GM10266 (cell line): ENCODE measurements at regions not wholly inside any gene's neighbourhood (a gene's known extent, or its start where the extent isn't known, plus 50 kb on each side); places are given as distances from the start of the nearest gene placed in this dataset.

Experiments
- DNase-seq: peaks from one replicate; pipeline ENCODE4 v3.0.0; 2012; ENCODE audit errors: extremely low spot score
- CTCF ChIP-seq: IDR thresholded peaks from 2 replicates; pipeline ENCODE4 v1.5.1; 2012; ENCODE audit warnings: mild to moderate bottlenecking, low read depth; ENCODE audit not compliant: control insufficient read depth, insufficient read depth; ENCODE audit errors: missing control alignments

GRCh38 chr6:33945931-33946330 lies 142.1 kb upstream of the MLN start:
- DNase-seq: no peak
- TF ChIP-seq CTCF: no peak

DNA sequence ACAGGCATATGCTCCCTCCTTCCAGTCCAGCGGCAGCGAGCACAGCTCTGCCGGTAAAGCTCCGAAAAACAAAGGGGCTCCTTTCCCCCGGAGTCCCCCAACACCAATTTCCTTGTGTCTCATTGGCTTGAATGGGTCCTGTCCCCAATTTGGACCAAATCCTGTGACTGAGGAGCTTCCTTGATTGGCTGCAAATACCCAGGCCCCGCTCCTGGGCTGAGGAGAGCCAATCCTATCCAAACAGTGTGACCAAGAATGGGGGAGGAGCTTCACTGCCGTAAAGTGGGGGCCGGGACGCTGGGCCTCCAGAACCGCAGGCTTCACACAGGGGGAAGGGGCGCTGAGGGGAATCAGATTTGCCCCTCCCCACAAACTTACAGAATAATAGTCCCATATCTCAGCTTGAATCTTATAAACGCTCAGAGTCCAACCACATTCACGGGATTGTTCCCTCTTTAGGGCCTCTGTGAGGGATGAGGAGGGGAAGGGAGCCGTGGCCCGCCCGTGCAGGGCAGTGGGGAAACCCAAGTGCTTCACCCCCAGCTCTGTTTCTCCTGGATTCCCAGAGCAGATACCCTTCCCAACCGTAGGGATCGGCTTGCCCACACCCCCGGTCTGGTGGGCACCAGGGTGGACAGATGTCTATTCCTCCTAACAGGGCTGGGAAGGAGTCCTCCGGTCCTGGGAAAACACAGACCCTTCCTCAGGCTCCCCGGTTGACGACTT lies 141.0 kb upstream of the MLN start:
- no peak for DNase-seq
- TF ChIP-seq CTCF: no peak

GRCh38 chr6:33936886-33937285 lies 133.1 kb upstream of the MLN start:
- no peak for DNase-seq

GRCh38 chr6:33935439-33936080 lies 131.8 kb upstream of the MLN start:
- TF ChIP-seq CTCF: no peak
- no peak for DNase-seq

More at GRCh38 chr6:33936886-33937285, 133.1 kb upstream of the MLN start:
- no peak for TF ChIP-seq CTCF

DNA sequence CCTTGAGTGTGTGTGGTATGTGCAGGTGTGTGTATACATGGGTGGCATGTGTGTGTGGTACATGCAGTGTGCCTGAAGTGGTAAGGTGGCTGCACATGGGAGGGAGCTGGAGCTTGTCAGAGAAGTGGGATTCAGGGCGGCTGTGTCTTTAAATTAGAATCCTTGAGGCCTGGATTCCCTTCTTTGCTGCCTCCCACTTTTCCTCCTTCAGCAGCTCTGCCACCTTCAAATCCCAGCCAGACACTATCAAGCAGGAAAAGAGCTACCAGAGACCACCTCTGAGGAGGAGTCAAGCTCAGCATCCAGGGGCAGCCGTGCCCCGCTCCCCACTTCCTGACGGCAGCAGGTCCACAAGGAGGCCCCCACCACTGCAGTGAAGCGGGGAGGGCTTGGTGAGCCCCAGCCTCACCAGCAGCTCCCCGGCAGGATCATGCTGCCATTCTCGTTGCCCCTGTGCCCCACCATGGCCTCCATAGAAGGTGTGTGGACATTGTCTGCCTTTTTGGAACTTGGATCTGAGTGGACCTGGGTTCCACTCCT lies 131.0 kb upstream of the MLN start:
- no peak for DNase-seq
- TF ChIP-seq CTCF: no peak

DNA sequence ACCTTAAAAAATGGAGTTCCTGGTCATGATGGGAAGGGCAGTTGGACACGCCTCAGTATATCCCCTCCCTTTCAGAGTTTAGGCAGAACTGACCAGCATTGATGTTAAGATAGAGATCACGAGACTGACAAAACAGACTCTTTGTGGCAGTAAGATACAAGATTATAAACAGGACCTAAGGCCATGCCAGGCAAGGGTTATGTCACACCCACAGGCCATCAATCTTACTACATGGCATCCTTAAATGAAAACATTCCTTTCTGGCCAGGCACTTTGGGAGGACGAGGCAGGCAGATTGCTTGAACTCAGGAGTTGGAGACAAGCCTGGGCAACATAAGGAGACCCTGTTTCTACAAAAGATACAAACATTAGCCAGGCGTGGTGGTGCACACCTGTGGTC lies 129.3 kb upstream of the MLN start:
- DNase-seq: no peak
- no peak for TF ChIP-seq CTCF

- no peak for DNase-seq
- no peak for TF ChIP-seq CTCF
Observed at GRCh38 chr6:33931799-33932198, 128.0 kb upstream of the MLN start.
